ENCODE measurements at regions not wholly inside any gene's neighbourhood (a gene's known extent, or its start where the extent isn't known, plus 50 kb on each side); places are given as distances from the start of the nearest gene placed in this dataset.

GRCh38 chr17:77687921-77688320 is 270.6 kb upstream of the TNRC6C start:
- Histone ChIP-seq H3K4me3 (no peak overlapping the region), H2AFZ (ENCODE audit: low read depth, low read length) (no peak overlapping the region), H3K36me3 (ENCODE audit: control insufficient read depth, insufficient read depth, low read length) (no peaks in the 10 kb centered on the region), H3K9me1 (ENCODE audit: control insufficient read depth, insufficient read depth, low read length) (no peaks in the 10 kb centered on the region), H3K79me2 (ENCODE audit: control insufficient read depth, insufficient read depth, low read length) (no peaks in the 10 kb centered on the region), H3K27me3 (ENCODE audit: control insufficient read depth in 2 of 2, insufficient read depth in 2 of 2, low read length in 2 of 2) (peaks cover 23 to 57% of the 10 kb centered on the region in 2 experiments), H3K4me1 (replicated peaks in 1 of 2; ENCODE audit: control insufficient read depth in 2 of 2, insufficient read depth in 2 of 2, low read length in 2 of 2) (no peaks in the 10 kb centered on the region), H3K9ac (ENCODE audit: insufficient read depth in 1 of 2, low read depth in 2 of 2, low read length in 2 of 2) (no peak overlapping the region), H3K9me3 (replicated peaks; ENCODE audit: control insufficient read depth, insufficient read depth, low read depth, low read length) (no peaks in the 10 kb centered on the region), H3K27ac (ENCODE audit: extremely low read depth, low read depth, low read length) (no peak overlapping the region), H3K4me2 (ENCODE audit: insufficient read depth, low read length) (no peak overlapping the region), H4K20me1 (replicated peaks; ENCODE audit: control insufficient read depth, insufficient read depth, low read length) (no peaks in the 10 kb centered on the region)
- ChIA-PET CTCF (ENCODE audit: low intra/inter-chr PET ratio) (no interaction called here), POLR2A (no interaction called here)
- FAIRE-seq (no peak), ATAC-seq (no peak), DNase-seq (ENCODE audit: extremely low read depth in 1 of 4, low spot score in 3 of 4) (no peak)
- no TSS peak for BruUV-seq (replicated peaks)
- in situ Hi-C loops (cut with MboI) (no loop called here), intact Hi-C loops (cut with micrococcal nuclease) (no loop called here)
- 2% methylated on average over 16 of the region's 16 CpGs for WGBS (ENCODE audit: insufficient coverage, low coverage, missing lambda C conversion rate)
- TF ChIP-seq, protein P1, sequence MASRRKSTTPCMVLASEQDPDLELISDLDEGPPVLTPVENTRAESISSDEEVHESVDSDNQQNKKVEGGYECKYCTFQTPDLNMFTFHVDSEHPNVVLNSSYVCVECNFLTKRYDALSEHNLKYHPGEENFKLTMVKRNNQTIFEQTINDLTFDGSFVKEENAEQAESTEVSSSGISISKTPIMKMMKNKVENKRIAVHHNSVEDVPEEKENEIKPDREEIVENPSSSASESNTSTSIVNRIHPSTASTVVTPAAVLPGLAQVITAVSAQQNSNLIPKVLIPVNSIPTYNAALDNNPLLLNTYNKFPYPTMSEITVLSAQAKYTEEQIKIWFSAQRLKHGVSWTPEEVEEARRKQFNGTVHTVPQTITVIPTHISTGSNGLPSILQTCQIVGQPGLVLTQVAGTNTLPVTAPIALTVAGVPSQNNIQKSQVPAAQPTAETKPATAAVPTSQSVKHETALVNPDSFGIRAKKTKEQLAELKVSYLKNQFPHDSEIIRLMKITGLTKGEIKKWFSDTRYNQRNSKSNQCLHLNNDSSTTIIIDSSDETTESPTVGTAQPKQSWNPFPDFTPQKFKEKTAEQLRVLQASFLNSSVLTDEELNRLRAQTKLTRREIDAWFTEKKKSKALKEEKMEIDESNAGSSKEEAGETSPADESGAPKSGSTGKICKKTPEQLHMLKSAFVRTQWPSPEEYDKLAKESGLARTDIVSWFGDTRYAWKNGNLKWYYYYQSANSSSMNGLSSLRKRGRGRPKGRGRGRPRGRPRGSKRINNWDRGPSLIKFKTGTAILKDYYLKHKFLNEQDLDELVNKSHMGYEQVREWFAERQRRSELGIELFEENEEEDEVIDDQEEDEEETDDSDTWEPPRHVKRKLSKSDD (conservative IDR thresholded peaks at IDR 0.05; ENCODE audit: low read length) = no peak
- no peak for TF ChIP-seq POLR2AphosphoS2 (IDR thresholded peaks at IDR 0.05; ENCODE audit: low read length)
- TF ChIP-seq ESRRB (CRISPR knock-in tag; IDR thresholded peaks at IDR 0.05; ENCODE audit: borderline replicate concordance) = no peak
- TF ChIP-seq BCOR (IDR thresholded peaks at IDR 0.05) = no peak
- no peak for TF ChIP-seq GTF2F1 (IDR thresholded peaks at IDR 0.05; ENCODE audit: low read depth, low read length)
- TF ChIP-seq MYBL2 (IDR thresholded peaks at IDR 0.05; ENCODE audit: low read depth) = no peak
- no peak for TF ChIP-seq MYBL2 (CRISPR knock-in tag; IDR thresholded peaks at IDR 0.05; ENCODE audit: borderline replicate concordance)
- TF ChIP-seq RBM34 (IDR thresholded peaks at IDR 0.05; ENCODE audit: borderline replicate concordance, insufficient read depth, low read length) = no peak
- TF ChIP-seq ZNF277 (CRISPR knock-in tag; IDR thresholded peaks at IDR 0.05; ENCODE audit: borderline replicate concordance) = no peak
- TF ChIP-seq, protein P2, sequence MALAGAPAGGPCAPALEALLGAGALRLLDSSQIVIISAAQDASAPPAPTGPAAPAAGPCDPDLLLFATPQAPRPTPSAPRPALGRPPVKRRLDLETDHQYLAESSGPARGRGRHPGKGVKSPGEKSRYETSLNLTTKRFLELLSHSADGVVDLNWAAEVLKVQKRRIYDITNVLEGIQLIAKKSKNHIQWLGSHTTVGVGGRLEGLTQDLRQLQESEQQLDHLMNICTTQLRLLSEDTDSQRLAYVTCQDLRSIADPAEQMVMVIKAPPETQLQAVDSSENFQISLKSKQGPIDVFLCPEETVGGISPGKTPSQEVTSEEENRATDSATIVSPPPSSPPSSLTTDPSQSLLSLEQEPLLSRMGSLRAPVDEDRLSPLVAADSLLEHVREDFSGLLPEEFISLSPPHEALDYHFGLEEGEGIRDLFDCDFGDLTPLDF (CRISPR knock-in tag; IDR thresholded peaks at IDR 0.05) = no peak
- no peak for TF ChIP-seq SMARCB1 (IDR thresholded peaks at IDR 0.05; ENCODE audit: insufficient read length, low read depth)
- no peak for TF ChIP-seq ZBTB12 (CRISPR knock-in tag; IDR thresholded peaks at IDR 0.05)
- TF ChIP-seq ZNF717 (CRISPR knock-in tag; IDR thresholded peaks at IDR 0.05) = no peak
- TF ChIP-seq MYC (IDR thresholded peaks at IDR 0.05; ENCODE audit: low read depth, low read length) = no peak
- no peak for TF ChIP-seq MYC (CRISPR knock-in tag; IDR thresholded peaks at IDR 0.05; ENCODE audit: borderline replicate concordance, low read depth)
- TF ChIP-seq GMEB1 (CRISPR knock-in tag; IDR thresholded peaks at IDR 0.05) = no peak
- no peak for TF ChIP-seq PTBP1 (IDR thresholded peaks at IDR 0.05; ENCODE audit: low read depth, low read length)
